ENCODE measurements at regions not wholly inside any gene's neighbourhood (a gene's known extent, or its start where the extent isn't known, plus 50 kb on each side); places are given as distances from the start of the nearest gene placed in this dataset.
"Not testable (repeated sequence)": the region's sequence is repeated elsewhere in the genome, so short reads cannot be mapped to it uniquely, and the experiment has no call there.

- dilution Hi-C loops (cut with HindIII; ENCODE audit: low sequenced_read_pairs, unreplicated experiment), result not testable (repeated sequence)
- CTCF ChIA-PET, result interaction anchor here (0.7 kb wide), 1 partner anchor 1622 kb away, joined by 3 read pairs; no protein-coding TSS in a partner anchor
Observed at GRCh38 chr4:186384328-186384727, 118.3 kb downstream of the F11 start.

More at GRCh38 chr4:186384328-186384727, 118.3 kb downstream of the F11 start:
- intact Hi-C loops (cut with micrococcal nuclease); H4K8ac ChIP-seq (ENCODE audit: low read depth in 2 of 2, low read length in 2 of 2); ATAC-seq (ENCODE audit: low read depth); H4K91ac ChIP-seq (ENCODE audit: insufficient read depth, low read depth, low read length); H3K18ac ChIP-seq (ENCODE audit: low read depth, low read length); H3K4me1 ChIP-seq (ENCODE audit: control insufficient read depth, insufficient read depth, low read length); H3K27me3 ChIP-seq (ENCODE audit: control insufficient read depth, insufficient read depth, low read length); POLR2A ChIA-PET (ENCODE audit: unreplicated experiment); H4K5ac ChIP-seq (ENCODE audit: low read depth, low read length); BruUV-seq (replicated peaks); H3K27ac ChIP-seq (ENCODE audit: insufficient read depth, low read length); H3K4me2 ChIP-seq (ENCODE audit: low read depth, low read length); H3K79me1 ChIP-seq (ENCODE audit: low read depth in 1 of 2, low read length in 2 of 2); H4K20me1 ChIP-seq (ENCODE audit: insufficient read depth, low read length); H3K9ac ChIP-seq (ENCODE audit: low read depth, low read length); H3K14ac ChIP-seq (replicated peaks; ENCODE audit: low read depth, low read length); H3K4me3 ChIP-seq (ENCODE audit: insufficient read depth, low read depth, low read length); H2BK15ac ChIP-seq (ENCODE audit: low read depth, low read length); H2AK5ac ChIP-seq (ENCODE audit: low read depth, low read length); H2BK20ac ChIP-seq (ENCODE audit: low read depth, low read length); H3K9me1 ChIP-seq (ENCODE audit: insufficient read depth, low read length); in situ Hi-C loops (cut with MboI; ENCODE audit: low sequenced_read_pairs); DNase-seq; H3K4ac ChIP-seq (ENCODE audit: low read depth, low read length); H2BK120ac ChIP-seq (ENCODE audit: low read depth, low read length); H3K23ac ChIP-seq (ENCODE audit: low read depth, low read length); H3K9me3 ChIP-seq (ENCODE audit: control insufficient read depth, insufficient read depth, low read length); H3K36me3 ChIP-seq (ENCODE audit: control insufficient read depth, insufficient read depth, low read length); H2AK9ac ChIP-seq (replicated peaks; ENCODE audit: low read depth, low read length, poor library complexity); H2AFZ ChIP-seq (replicated peaks; ENCODE audit: low read length, poor library complexity); H2BK5ac ChIP-seq (ENCODE audit: low read depth, low read length, poor library complexity, severe bottlenecking); H3K56ac ChIP-seq (ENCODE audit: extremely low read depth, insufficient read depth, low read length): not testable (repeated sequence)
- no CpG with 5 or more reads among the region's 1 CpG for WGBS, 2 experiments (ENCODE audit: extremely low coverage in 2 of 2, insufficient read length in 1 of 2)
